Mucosa of stomach (tissue), 1 donor: ENCODE measurements at regions not wholly inside any gene's neighbourhood (a gene's known extent, or its start where the extent isn't known, plus 50 kb on each side); places are given as distances from the start of the nearest gene placed in this dataset.

Experiments
- H3K27me3 ChIP-seq: one replicate; pipeline ENCODE4 v1.7.0; 2013; ENCODE audit warnings: mild to moderate bottlenecking, low read length; ENCODE audit not compliant: control insufficient read depth, insufficient read depth
- H3K36me3 ChIP-seq: one replicate; pipeline ENCODE4 v1.7.0; 2013; ENCODE audit warnings: low read length; ENCODE audit not compliant: control insufficient read depth, insufficient read depth
- H3K4me1 ChIP-seq: one replicate; pipeline ENCODE4 v1.7.0; 2013; ENCODE audit warnings: mild to moderate bottlenecking, low read length; ENCODE audit not compliant: control insufficient read depth, insufficient read depth
- H3K4me3 ChIP-seq: one replicate; pipeline ENCODE4 v1.7.0; 2013; ENCODE audit warnings: low read length
- H3K9ac ChIP-seq: one replicate; pipeline ENCODE4 v1.7.0; 2013; ENCODE audit warnings: mild to moderate bottlenecking, low read length, moderate library complexity
- H3K9me3 ChIP-seq: one replicate; pipeline ENCODE4 v1.7.0; 2013; ENCODE audit warnings: mild to moderate bottlenecking, low read length, moderate library complexity; ENCODE audit not compliant: control insufficient read depth
- donor health status: Pancreatic carcinoma.

DNA sequence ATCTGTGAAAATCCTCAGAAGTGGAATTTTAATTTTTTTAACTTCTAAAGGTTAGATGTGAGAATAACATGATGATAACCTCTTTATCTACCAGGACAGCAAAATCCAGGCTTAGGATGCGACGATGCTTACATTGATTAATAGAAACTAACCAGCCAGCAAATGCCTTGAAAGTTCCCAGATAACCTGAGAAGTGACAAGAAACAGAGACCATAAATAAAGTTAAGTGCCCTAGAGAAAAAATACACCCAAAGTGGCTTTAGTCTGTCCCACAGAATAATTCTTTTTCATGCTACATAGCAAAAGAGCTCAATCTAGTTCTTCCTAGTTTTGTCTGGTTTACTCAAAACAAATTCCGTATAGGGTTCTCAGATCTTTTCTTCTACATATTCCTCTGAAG lies 262.7 kb downstream of the WDR11 start:
- H3K4me1 ChIP-seq, result no peaks in the 10 kb centered on the region
- no peaks in the 10 kb centered on the region for H3K9me3 ChIP-seq
- H3K4me3 ChIP-seq, result no peak overlapping the region
- H3K9ac ChIP-seq, result no peak overlapping the region
- H3K36me3 ChIP-seq, result no peaks in the 10 kb centered on the region
- no peaks in the 10 kb centered on the region for H3K27me3 ChIP-seq

DNA sequence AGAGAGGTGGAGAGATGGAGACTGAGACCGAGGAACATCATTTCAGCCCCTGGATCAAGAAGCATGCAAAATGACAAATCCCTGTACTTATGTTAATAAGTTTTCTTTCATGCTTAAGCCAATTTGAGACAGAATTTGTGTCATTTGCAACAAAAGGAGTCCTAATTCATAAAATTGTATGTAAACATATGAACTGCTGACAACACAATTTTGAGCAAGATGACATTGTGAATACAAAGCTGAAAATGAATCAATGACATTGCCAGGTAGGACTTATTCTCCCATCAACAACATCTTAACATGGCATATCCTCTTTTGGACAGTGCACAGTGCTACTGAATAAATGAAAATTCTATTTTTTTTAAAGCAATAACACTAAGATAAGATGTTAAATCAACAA lies 264.0 kb downstream of the WDR11 start:
- Histone ChIP-seq H3K27me3 (no peaks in the 10 kb centered on the region), H3K4me1 (no peaks in the 10 kb centered on the region), H3K9ac (no peak overlapping the region), H3K4me3 (no peak overlapping the region), H3K36me3 (no peaks in the 10 kb centered on the region), H3K9me3 (no peaks in the 10 kb centered on the region)

DNA sequence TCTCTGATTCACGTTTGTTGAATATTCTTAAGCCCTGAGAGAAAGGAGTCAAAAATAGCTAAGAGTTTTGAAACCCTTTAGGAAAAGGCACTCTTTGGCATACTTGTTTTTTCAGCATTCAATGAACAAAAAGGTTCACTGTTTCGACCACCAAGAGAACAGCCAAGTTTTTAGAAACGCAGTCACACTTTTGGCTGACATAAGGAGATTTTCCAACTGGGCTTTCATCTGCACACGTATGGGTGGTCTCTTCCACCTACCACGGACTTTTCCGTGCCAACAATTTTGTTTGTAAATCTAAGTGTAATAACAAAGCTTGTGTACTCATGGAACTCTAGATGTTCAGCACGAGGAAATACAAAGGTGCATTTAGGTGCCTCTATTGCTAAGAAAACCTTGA lies 270.3 kb downstream of the WDR11 start:
- Histone ChIP-seq H3K9ac (no peak overlapping the region), H3K27me3 (no peaks in the 10 kb centered on the region), H3K9me3 (no peaks in the 10 kb centered on the region), H3K36me3 (no peaks in the 10 kb centered on the region), H3K4me1 (no peaks in the 10 kb centered on the region), H3K4me3 (no peak overlapping the region)

DNA sequence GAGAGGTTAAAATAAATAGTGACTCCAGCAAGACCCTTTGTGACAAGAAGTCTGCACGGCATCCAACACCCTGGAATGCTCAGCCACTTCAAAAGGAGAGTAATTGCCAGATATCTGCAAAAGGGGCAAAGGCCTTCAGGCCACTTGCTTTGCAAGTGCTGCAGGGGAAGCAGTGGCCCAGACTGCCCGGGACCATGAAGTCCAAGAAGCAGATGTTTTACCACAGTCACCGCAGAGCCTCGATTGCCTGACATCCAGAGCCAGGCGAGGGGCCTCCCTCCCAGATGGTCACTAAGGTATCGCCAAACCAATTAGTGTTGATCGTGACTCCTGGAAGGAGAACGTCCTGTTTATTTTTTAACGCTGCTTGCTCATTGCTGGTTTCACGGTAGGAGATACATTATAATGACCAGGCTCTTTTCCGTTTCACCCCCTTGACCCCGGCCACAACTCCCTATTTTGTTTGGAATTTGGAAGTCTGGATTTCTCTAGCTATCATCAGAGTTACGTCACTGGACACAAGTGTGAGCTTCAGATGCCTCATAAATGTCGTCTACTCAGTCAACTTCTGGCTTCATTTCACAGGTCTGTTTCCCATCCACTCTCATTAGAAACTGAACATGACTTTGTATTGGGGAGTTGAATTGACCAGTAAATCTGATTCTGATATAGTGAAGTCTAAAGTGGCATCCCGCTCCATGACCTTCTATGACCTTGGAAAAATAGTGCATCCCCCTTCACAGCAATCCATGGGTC lies 276.2 kb downstream of the WDR11 start:
- H3K4me3 ChIP-seq, result no peak overlapping the region
- peaks cover 10% of the 10 kb centered on the region for H3K4me1 ChIP-seq
- H3K9ac ChIP-seq, result no peak overlapping the region

DNA sequence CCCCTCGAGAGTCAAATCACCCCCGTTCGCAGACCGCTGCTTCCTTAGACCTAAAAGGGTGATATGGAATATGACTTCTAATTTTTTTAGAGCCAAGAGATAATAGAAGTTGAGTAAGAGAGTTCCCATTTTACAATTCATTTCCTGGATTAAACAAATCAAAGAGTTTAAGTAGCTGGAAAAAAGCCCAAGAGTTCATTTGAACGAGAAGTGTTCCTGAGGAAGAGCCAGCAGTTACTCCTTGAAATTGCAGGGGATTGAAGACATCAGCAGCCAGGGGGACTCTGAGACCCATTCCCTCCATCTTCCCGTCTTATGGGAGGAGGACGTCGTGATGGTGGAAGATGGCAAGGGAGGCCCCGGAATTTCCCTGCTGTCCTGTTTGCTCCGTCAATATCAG lies 277.0 kb downstream of the WDR11 start:
- Histone ChIP-seq H3K36me3 (no peaks in the 10 kb centered on the region), H3K4me3 (no peak overlapping the region), H3K9ac (no peak overlapping the region), H3K4me1 (peaks cover 10% of the 10 kb centered on the region), H3K9me3 (no peaks in the 10 kb centered on the region), H3K27me3 (no peaks in the 10 kb centered on the region)

More for the DNA sequence above, 276.2 kb downstream of the WDR11 start:
- H3K36me3 ChIP-seq, result no peaks in the 10 kb centered on the region
- H3K27me3 ChIP-seq, result no peaks in the 10 kb centered on the region
- no peaks in the 10 kb centered on the region for H3K9me3 ChIP-seq

DNA sequence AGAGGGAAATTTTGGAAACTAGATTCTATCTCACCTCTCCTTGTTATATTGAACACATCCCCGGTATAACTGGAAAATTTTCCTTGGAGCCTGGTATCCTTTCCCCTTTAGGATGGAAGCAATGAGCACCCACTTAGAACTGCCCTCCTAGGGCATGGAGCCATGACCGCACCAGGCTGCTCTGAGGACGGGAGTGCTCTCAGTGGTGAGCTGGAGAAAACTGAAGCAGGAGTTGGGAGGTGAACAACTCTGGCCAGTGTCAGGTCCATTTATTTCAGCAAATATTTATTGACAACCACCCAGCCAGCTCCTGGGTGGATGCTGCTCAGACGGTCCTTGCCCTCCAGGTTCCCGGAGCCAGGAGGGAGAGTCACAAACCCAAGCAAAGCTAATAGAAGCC lies 278.1 kb downstream of the WDR11 start:
- Histone ChIP-seq H3K9ac (no peak overlapping the region), H3K4me1 (peaks cover 10% of the 10 kb centered on the region), H3K9me3 (no peaks in the 10 kb centered on the region), H3K4me3 (no peak overlapping the region), H3K36me3 (no peaks in the 10 kb centered on the region), H3K27me3 (no peaks in the 10 kb centered on the region)

DNA sequence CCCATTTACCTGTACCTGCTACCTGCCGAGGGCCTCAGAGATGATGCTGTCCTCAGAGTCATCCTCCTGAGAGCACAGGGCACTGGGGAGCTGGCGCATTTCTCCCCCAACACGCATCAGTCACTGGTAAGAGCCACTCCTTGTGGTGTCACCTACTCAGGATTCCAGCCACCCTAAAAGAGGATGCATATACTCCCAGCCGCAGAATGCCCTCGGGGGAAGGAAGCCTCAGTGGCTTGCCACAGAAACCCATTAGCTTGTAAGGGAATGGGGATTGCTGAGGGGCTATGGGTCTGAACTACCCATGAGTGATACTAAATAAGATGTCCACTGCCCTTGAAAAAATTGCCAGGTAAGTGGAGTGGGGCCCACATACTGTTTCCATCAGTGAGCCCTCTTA lies 279.2 kb downstream of the WDR11 start:
- H3K4me3 ChIP-seq, result no peak overlapping the region
- no peaks in the 10 kb centered on the region for H3K27me3 ChIP-seq
- no peaks in the 10 kb centered on the region for H3K36me3 ChIP-seq
- no peak overlapping the region for H3K9ac ChIP-seq
- peaks cover 10% of the 10 kb centered on the region for H3K4me1 ChIP-seq
- H3K9me3 ChIP-seq, result no peaks in the 10 kb centered on the region

DNA sequence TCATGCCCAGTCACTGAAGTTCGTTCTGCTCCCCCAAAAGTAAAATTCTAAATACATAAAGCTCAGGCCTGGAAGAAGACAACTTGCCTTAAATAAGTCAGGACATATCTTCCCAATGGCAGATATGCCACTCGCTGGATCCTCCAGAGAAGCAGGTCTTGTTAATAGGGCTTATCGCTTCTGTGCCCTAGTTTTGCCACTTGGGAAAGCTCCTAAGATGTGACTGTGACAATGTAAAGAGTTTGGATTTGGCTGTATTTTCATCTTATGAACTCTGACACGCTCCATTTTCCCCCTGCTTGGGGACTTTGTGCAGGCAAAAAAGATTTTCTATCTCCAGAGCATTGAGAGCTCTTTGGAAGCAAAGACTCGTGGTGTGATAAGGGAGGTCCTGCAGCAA lies 279.9 kb downstream of the WDR11 start:
- H3K4me1 ChIP-seq, result peaks cover 10% of the 10 kb centered on the region
- no peaks in the 10 kb centered on the region for H3K36me3 ChIP-seq
- no peaks in the 10 kb centered on the region for H3K9me3 ChIP-seq
- H3K9ac ChIP-seq, result no peak overlapping the region
- H3K27me3 ChIP-seq, result no peaks in the 10 kb centered on the region
- H3K4me3 ChIP-seq, result no peak overlapping the region

DNA sequence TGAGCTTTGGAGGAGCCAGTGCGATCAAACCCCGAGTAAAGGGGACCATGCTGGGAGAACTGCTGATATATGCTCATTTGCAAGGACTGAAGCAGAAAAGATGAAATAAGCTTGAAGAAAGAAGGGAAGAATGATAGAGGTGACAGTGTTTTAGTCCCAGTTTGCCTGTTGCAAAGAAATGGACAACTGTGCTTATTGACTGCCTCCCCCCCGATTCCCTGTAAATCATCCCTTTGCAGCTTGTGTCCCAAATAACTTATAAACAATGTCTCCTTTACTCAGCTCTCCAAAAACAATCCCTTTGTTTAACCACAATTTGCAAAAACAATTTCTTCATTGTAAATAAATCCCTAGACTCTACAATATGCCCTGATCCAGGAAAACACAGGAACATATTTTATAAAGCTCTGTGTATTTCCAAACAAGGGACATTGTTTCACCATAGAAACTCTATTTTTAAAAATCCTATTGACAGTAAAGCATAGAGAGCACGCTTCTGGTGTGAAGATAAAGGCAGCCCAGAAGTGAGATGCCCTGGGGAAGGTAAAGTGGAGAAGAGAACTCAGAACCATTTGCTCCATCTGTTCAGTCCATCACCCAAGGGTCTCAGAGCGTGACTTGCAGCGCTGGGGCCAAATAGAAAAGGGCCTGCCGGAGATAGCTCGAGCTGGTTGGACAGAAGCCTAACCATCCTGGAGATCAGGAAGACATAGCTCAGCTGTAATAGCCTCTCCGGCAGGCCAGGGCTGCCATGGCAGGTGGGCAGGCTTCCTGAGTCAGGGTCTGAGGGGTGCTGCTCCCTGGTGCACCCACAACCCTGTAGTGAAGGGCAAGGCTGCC lies 280.5 kb downstream of the WDR11 start:
- Histone ChIP-seq H3K9me3 (no peaks in the 10 kb centered on the region), H3K9ac (no peak overlapping the region)

DNA sequence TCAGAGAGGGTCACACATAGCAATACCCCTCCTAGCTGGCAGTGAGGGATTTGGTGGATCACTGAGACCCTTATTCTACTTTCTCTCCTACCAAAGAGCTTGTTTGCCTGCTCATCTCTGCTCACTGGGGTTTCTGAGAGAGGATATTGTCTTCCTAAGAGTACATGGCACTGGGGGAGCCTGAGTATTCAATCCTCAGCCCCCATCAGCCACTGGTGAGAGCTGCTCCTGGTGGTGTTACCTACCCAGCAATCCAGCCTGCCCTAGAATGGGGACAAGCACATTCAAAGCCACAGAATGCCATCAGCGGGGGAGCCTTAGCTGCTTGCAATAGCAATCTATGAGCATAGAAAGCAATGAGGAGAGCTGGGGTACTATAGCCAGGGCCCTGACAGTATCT lies 281.1 kb downstream of the WDR11 start:
- Histone ChIP-seq H3K9me3 (no peaks in the 10 kb centered on the region), H3K4me3 (no peak overlapping the region), H3K27me3 (no peaks in the 10 kb centered on the region), H3K9ac (no peak overlapping the region), H3K36me3 (no peaks in the 10 kb centered on the region), H3K4me1 (peaks cover 10% of the 10 kb centered on the region)

More for the DNA sequence above, 280.5 kb downstream of the WDR11 start:
- Histone ChIP-seq H3K27me3 (no peaks in the 10 kb centered on the region), H3K36me3 (no peaks in the 10 kb centered on the region), H3K4me1 (peaks cover 10% of the 10 kb centered on the region), H3K4me3 (no peak overlapping the region)

DNA sequence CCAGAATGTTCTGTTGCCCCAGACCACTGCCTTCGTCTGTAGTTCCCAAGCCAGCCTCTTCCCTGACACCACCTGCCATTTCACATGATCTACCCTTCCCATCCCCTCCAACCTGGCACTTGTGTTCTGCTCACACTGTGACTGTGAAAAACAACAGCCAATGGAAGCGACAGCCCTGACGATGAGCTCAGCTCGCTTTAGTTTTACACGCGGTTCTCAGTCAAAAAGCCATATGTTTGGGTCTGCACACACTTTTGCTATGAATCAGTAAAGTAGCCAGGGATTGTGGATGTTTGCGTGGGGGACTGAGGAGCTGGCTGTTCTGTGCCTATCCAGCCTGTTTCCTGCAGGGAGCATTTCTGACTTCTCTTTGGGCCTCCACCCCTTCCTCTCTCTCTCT lies 282.7 kb downstream of the WDR11 start:
- Histone ChIP-seq H3K27me3 (no peaks in the 10 kb centered on the region), H3K9ac (no peak overlapping the region), H3K4me3 (no peak overlapping the region), H3K9me3 (no peaks in the 10 kb centered on the region), H3K36me3 (no peaks in the 10 kb centered on the region), H3K4me1 (peaks cover 10% of the 10 kb centered on the region)

DNA sequence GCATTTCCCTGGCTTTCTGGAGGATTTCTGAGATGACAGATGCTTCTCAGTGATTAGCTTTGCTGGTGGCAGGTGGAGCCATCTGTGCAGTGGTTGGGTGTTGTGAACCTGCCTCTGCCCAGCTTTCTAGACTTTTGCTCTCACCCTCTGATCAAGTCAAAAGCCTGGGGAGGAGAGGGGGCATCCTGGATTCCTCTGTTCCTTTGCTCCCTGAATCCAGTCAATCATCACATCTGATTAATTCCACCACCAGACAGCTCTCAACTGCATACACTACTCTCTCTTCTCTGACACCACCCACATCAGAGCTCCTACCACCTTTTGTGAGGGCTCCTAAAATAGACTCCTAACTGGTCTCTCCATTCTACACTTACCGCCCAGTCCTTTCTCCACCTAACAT lies 283.5 kb downstream of the WDR11 start:
- no peak overlapping the region for H3K4me3 ChIP-seq
- no peaks in the 10 kb centered on the region for H3K27me3 ChIP-seq
- no peaks in the 10 kb centered on the region for H3K9me3 ChIP-seq
- no peak overlapping the region for H3K9ac ChIP-seq
- peaks cover 3% of the 10 kb centered on the region for H3K4me1 ChIP-seq
- no peaks in the 10 kb centered on the region for H3K36me3 ChIP-seq
